Fibroblast of lung (primary cell): ENCODE measurements at regions not wholly inside any gene's neighbourhood (a gene's known extent, or its start where the extent isn't known, plus 50 kb on each side); places are given as distances from the start of the nearest gene placed in this dataset.

Source experiments
- CTCF ChIP-seq, 2 donors: IDR thresholded peaks in 1 of 2; conservative IDR thresholded peaks in 1 of 2; 1 replicate in 1 of 2; 2 replicates in 1 of 2; pipeline ENCODE4 v1.5.1; 2011 to 2012; ENCODE audit warnings: low read length in 2 of 2, control low read depth in 1 of 2, inconsistent platforms in 1 of 2, low read depth in 1 of 2, mild to moderate bottlenecking in 1 of 2
- EZH2 ChIP-seq: IDR thresholded peaks from 2 replicates; pipeline ENCODE4 v1.5.1; 2012; ENCODE audit warnings: low read length, control low read depth, mild to moderate bottlenecking; ENCODE audit errors: missing control alignments

DNA sequence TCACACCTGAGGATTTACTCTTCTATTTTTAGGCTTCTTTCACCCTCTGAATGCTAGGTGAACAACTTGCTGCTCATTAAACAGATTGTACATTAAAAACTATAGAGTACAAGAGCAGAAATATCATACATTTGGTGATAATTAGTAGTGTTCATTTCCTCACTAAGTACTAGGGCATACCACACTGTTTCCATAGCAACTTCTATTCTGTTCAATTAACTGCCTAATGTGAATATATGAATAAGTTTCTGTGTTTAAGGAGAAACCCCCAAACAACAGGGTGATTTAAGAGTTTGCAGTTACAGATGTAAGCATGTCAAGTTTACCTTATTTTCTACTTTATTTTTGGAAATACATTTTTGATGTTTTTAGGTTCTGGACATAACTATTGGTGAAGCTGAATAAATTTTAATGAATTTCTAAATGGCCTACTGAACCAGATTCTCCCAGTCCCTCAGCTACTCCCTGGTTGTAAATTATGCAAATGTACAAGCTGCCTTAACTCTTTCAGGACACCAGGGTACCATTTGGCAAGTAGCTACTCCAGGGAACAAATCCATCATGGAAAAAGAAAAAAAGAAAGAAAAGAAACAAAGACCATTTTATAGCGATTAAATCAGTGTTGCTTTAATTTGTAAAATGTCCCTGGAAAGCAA, 199.8 kb upstream of the NAV3 start:
- TF ChIP-seq EZH2 (no peak), CTCF (conservative IDR thresholded peaks at IDR 0.05 in 1 of 2, IDR thresholded peaks at IDR 0.05 in 1 of 2; ENCODE audit: low read depth in 1 of 2, low read length in 2 of 2) (no peak)
